ELR (cell line): ENCODE measurements at regions not wholly inside any gene's neighbourhood (a gene's known extent, or its start where the extent isn't known, plus 50 kb on each side); places are given as distances from the start of the nearest gene placed in this dataset.
A peak's percentile ranks its signal among the peaks of the same experiment; 100 is the strongest.
"Not testable (repeated sequence)": the region's sequence is repeated elsewhere in the genome, so short reads cannot be mapped to it uniquely, and the experiment has no call there.

Source experiments
- DNase-seq: peaks from one replicate; pipeline ENCODE4 v3.0.0-alpha.2; 2015; ENCODE audit warnings: low read depth

DNA sequence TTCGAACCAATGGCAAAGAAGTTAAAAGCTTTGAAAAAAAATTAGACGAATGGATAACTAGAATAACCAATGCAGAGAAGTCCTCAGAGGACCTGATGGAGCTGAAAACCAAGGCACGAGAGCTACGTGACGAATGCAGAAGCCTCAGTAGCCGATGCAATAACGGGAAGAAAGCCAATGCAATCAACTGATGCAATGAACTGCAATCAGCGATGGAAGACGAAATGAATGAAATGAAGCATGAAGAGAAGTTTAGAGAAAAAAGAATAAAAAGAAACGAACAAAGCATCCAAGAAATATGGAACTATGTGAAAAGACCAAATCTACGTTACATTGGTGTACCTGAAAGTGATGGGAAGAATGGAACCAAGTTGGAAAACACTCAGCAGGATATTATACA is 52.6 kb upstream of the MRPS30 start:
- DNase-seq = not testable (repeated sequence)

DNA sequence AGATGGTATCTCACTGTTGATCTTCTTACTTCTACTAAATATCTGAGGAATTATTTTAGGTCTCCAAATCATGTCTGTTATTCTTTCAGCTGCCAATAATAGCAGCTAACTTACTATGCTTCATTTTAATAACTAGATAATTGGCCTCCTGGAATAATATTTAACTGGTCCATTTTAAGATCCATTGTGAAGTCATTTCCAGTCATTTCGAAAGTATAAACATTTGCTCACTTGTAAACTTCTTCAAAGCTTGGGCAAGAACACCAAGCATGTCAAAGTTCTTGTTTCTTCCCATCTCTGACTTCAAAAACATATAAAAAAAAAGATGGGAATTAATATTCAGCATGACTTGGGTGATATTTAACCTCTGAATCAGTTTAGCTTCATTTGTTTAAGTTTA is 61.4 kb upstream of the MRPS30 start:
- no peak for DNase-seq

DNA sequence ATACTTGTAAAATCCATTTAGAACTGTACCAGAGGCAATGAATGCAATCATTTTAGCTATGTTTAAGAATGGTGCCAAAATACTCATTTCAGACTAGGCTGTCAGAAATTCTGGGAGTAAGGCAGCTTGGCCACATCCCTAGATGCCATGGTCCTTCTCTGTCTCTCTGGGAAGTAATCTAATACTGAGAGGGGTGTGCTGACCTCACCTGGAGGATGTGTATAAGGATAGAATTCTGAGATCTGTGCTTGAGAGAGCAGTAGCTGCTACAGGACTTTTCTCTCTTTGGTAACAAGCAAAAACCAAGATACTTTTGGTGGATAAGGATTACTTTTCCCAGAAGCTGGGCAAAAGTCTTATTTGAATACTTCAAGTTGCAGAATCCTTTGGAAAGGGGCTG is 68.1 kb upstream of the MRPS30 start:
- no peak for DNase-seq

DNA sequence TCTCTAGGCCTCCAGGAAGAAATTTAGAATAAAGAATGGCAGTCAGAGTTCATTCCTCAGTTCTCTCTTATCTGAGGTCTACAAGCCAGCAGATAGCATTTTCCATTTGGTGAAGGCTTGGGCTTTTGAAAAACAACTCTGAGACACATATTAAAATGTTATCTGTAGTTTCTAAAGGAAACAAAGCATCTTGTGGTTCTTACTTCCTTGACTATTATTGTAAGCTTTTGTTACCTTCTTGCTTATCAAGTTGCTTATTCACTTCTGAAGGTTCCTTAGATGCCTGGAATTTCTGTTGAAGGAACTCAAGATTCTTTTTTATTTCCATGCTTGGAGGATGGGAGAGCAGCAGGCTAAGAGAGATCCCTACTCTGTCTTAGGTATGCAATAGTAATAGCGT is 79.2 kb upstream of the MRPS30 start:
- DNase-seq = no peak

DNA sequence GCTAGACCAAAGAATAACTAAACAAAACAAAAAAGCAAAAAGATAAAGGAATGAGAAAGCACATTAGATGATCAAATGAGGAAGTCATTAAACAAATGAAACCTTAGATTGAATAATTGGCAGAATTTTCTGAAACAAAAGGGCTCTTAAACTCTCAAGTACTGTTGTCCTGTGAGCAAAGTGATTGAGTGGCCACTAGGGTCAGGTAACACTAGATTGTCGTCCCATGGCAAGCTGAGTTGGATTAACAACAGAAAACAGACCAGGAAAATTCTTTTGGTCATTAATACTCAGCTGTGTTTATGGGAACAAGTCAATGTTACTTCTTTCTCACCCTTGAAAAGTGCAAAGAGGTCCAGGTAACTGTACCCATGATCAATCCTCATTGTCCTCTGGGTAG is 81.6 kb upstream of the MRPS30 start:
- no peak for DNase-seq

DNA sequence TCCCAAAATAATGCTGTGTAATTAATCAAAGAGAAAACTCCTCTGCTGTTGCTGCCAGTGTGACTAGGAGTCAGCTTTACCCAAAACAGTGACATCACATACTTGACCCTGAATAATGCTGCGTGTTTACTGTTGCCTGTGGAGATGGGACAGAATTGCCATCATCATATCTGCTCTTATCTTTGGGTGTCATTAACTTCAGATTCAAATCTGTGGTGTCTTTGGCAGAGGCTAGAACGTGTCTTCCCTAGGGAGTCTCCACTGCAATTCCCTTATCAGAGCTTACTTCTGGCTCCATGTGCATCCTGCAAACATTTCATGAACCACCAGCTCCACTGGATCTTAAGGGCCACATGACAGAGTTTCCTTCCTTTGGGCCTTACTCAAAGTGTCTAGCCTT is 88.9 kb upstream of the MRPS30 start:
- DNase-seq = no peak

DNA sequence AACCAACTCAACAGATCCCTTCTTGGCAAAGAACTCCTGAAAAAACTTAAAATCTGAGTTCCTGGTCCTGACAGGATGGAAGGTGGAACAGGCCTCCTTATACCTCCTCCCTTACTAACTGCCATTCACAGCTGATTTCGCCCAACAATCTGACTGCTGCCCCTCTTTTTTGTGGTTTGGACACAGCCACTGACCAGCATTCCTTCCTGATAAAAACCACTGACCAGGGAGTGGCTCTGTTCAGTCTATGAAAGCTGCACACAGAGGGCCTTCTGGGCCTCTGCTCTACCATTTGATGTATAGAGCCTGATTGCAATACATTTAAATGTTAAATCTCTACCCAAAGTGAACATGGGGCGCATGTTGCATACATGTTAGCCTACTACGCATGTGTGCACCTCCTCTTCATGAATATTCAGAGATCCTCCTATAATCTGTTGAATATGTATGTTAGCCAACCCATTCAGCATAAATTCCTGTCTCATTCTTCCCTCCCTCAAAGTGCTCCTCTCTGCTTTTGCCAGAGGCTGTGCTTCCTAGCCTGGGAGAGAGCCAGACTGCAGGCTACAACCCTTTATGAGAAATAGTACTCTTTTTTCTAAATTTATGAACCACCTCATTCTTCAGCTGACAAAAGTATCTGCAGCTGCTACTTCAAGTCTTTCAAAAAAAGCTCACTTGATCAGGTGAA is 93.7 kb upstream of the MRPS30 start:
- no peak for DNase-seq

DNA sequence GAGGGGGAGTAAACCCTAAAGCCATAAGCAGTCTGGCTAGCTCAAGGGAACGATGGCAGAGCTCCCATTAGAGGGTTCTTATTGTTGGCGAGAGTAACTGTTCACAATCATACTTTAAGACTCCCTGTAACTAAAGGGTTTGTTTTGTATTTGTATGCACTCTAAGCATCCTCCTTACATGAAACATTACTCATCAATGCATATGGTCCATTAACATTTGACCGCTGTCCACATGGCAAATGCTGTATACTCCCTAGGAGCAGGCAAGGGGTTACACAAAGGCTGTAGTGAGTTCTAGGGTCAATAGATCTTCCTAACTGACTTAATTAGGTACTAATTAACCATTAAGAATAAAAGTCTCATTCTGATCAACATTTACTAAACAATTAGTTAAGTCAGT is 95.3 kb upstream of the MRPS30 start:
- DNase-seq = no peak

DNA sequence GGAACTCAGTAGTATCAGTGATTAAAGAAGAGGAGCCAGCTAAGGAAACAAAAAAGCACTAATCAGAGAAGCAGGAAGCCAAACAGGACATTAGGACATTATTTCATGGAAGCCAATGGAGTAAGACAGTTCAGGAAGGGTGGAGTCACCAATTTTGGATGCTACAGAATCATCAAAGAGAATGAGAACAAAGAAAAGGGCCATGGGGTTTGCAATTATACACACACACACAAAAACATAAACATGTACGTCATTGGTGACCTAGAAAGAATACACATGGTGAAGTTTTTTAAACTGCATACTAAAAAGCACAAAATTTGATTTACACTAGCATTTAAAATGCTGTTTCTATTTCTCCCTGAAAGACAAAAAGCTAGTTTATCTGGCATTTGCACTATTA is 96.8 kb upstream of the MRPS30 start:
- DNase-seq = no peak

DNA sequence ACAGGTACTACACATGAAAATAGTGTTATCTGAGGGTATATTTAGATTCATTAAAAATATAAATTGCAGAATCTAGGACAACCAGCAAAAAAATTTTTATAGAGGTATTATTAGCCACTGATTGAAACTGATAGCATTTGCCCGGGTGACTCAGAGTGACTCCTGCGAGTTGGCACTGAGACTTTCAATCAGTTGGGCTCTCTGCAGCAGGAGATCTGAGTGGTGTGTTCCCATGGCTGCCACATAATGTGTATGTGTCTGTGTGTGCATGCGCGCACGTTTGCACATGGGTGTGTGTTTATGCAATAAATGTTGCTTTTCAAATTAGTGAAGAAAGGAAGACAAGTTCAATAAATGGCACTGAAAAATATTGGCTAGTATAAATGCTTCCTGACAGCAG is 100.1 kb upstream of the MRPS30 start:
- no peak for DNase-seq

DNA sequence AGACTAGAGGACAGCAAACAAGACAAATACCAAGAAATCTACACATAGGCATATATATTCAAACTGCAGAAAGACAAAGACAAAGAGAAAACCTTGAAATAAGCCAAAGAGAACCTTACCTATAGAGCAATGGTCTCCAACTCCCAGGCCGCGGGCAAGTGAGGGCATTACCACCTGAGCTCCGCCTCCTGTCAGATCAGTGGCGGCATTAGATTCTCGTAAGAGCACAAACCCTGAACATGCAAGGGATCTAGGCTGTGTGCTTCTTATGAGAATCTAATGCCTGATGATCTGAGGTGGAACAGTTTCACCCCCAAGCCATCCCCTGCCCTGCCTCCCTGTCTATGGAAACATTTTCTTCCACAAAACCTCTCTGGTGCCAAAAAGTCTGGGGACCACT is 101.0 kb upstream of the MRPS30 start:
- no peak for DNase-seq

DNA sequence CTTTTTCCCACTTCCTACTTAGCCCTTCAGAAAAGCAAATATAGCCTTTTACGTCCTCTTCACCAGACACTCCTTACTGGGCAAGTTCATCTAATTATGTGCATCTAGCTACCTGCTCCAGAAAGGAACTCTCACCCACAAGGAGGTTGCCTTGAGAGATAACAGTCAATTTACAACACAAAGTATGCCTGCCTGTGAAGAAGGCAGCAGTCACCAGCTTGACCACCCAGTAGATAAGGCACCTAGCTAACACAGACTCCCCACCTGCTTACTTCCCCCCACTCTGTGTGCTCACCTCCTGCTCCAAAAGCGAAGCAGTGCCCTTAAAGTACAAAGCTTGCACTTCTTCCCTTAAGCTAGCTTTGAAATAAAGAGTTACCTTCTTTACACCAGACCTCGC is 111.7 kb upstream of the MRPS30 start:
- DNase-seq = no peak

DNA sequence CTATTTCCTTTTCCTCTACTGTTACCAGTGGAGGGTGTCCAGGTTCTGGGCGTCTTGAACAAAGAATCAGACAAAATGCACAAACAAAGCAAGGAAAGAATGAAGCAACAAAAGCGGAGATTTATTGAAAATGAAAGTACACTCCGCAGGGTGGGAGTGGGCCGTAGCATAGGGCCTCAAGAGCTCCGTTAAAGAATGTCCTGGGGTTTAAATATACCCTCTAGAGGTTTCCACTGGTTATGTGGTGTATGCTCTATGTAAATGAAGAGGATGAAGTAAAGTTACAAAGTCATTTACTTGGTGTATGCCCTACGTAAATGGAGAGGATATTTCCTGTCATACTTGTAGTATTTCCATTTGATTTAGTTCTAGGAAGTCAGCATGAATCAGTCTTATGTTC is 113.5 kb upstream of the MRPS30 start:
- DNase-seq = no peak

DNA sequence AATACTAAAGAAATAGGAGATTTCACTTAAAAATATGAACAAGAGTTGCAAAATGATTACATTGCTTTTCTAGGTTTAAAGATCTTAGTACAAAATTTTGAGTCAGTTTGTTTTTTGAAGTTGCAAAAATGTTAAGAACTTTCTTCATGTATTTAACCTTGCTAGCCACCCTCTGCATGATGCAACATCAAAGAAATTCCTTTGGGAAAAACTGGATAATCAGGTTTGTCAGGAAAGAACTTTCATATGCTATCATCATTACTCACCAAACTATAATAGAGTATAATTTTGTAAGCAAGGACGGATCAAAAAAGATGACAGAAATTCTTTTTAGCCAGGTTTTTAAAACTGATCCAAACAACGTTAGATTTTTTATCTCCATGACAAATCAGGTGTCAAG is 116.9 kb upstream of the MRPS30 start:
- no peak for DNase-seq

DNA sequence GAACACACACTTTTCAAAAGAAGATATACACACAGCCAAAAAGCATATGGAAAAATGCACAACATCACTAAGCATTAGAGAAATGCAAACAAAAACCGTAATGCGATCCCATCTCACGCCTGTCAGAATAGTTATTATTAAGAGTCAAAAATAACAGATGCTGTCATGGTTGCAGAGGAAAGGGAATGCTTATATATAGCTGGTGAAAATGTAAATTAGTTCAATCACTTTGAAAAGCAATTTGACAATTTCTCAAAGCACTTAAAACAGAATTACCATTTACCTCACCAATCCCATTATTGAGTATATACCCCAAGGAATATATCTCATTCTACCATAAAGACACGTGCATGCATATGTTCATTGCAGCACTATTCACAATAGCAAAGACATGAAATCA is 126.8 kb upstream of the MRPS30 start:
- DNase-seq = no peak

DNA sequence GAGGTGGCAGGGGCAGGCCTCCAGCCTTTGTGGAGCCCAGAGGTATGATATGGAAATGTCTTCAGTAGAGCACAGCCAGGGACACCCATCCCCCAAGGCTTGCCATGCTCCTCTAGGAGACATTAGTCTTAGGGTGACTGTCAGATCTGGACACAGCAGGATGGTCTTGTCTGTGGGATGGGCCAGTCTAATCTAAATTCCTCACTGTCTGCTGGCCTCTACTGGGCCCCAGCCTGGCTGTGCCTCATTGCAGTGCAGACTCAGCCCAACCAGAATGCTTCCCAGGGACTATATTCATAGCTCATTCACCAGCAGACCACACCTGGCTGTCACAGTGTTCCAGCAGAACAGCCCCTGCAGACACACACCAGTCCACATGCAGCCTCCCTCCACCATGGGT is 129.5 kb upstream of the MRPS30 start:
- DNase-seq = no peak

DNA sequence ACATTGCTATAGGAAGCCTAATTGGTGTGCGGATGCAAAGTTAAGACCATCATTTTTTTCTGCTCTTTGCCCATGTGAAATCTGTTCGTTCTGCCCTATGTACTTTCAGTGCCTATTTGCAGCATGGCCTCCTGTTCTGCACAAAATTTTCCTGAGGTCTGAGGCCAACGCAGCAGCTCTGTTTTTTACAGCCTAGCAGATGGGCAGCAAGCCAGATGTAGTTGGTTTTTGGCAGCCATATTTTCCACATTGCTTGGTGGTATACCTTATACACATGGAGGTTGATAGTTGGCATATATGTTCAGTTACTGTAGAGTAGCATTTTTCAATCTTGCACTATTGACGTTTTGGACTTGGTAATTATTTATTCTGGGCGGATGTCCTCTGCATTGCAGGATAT is 133.5 kb upstream of the MRPS30 start:
- DNase-seq = no peak

DNA sequence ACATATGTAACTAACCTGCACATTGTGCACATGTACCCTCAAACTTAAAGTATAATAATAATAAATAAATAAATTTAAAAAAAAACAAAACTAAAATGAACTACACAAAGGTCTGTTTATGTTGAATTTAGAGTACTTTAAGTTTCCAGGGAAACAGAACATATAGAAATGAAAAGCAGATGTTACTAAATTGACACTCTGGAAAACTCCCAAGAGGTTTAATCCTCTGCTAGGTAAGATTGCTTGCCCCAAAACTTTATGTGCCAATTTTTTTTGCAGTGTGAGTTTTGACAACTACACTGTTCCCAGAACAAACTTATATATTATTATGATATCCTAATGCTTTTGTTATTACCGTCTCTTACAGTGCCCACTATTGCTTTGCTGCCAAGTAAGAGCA is 134.3 kb upstream of the MRPS30 start:
- DNase-seq = no peak

DNA sequence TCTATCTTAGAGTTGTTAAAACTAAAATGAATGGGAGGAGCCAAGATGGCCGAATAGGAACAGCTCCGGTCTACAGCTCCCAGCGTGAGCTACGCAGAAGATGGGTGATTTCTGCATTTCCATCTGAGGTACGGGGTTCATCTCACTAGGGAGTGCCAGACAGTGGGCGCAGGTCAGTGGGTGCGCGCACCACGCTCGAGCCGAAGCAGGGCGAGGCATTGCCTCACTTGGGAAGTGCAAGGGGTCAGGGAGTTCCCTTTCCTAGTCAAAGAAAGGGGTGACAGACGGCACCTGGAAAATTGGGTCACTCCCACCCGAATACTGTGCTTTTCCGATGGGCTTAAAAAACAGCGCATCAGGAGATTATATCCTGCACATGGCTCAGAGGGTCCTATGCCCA is 140.3 kb upstream of the MRPS30 start:
- not testable (repeated sequence) for DNase-seq

DNA sequence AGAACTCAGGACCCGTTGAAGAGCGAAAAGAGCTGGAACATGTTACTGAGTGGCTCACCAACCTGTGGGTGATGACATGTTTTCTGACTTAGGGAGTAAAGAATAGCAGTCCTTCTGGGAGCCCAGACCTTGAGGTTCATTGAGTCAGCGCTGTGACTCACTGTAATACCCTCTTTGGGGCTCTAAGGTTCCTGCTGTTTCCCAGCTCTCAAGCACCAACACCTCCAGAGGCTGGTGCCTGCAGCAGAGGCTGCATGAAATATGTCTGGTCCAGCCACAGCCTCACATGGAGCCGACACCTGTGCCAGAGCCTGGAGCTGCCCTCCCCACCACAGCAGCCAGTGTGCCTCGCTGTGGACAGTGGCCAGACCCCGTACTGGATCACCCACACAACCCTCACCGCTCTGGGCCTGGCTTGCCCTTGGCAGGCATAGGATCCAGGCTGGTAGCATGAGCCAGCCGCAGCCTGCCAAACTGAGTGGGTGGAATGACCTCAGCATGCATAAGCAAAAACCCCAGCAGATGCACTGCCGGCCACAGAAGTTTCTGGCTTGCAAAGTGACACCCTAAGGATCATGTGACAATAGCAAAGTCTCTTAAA is 143.5 kb upstream of the MRPS30 start:
- DNase-seq = peak; percentile 6

DNA sequence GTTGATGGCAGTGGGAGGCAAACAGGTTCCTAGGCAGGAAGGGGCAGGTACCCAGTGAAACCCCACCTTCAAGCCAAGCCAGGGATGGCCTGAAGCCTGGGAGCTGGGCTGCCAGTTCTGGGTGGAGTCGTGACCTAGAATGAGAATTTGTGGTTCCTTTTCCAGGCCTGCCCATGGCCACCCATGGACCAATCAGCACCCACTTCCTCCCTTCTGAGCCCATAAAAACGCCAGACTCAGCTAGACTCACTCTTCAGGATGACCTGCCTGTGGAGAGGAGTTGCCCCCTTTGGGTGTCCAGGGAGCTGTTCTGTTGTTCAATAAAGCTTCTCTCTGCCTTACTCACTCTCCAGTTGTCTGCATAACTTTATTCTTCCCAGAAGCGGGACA is 144.0 kb upstream of the MRPS30 start:
- no peak for DNase-seq

DNA sequence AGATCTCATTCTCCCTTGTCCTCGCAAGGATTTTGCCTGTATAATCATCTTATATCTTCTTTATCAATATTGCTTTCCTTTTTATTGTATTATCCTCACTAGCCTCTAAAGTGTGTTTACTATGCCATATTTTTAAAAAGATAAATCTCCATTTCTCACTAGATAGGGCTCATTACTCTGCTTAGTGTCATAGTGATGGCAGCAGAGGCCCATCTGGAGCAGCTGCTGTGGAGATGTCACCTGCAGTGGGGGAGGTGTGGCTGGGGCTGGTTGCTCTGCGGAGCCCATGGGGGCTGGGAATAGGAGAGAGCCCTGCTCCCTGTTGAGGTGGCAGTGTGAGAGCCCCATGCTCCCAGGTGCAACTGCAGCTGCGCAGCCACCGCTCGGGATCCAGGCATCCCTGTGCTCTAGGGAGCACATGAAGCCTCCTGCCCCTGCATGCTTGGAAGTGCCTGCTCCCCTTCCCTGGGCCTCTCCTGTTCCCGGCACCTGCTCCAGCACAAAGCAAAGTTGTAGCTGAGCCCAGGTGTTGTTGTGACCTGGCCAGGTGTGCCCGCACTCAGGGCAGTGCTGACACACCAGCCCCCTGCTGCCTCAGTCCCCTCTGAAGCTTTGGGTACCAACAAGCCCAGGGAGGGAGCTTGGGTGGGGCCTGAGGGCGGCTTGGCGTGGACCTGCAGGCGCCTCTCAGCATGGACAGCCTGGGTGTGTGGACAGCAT is 144.6 kb upstream of the MRPS30 start:
- DNase-seq = no peak

DNA sequence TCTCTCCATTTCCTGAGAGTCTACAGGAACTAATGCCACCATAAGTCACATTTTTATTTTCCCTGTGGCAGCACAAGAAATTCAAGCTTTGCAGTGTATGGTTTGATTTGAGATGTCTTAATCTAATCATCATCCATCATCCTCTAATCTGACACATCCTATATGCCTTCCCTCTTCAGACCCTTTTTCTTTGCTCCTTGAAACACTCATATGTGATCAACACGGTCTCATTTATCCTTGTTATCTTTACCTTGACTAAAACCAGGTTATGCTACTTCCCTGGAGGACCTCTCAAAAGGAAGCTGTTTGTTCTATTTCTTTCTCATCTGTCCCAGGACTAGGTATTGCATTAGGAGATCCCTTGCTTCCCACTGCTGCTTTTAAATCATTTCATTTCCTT is 146.9 kb upstream of the MRPS30 start:
- no peak for DNase-seq

DNA sequence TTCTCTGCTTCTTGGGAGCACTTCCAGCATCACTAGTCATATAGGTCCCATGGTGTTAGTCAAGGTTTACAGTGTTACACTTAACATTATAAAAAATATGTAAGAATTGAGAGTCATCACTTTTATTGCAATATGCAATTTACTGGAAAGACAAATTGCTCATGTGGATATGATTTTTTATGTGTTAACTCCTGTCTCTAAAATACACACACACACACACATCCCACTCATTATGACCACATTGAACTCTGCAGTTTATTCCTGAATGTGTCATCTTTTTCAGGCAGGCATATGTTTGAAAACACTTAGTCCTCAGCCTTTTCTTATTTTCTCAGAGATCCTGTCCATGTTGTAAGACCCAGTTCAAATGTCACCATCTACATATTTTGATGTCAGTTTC is 148.5 kb upstream of the MRPS30 start:
- no peak for DNase-seq
